NCI-H446 (cell line): ENCODE measurements at regions not wholly inside any gene's neighbourhood (a gene's known extent, or its start where the extent isn't known, plus 50 kb on each side); places are given as distances from the start of the nearest gene placed in this dataset.
"Not testable (repeated sequence)": the region's sequence is repeated elsewhere in the genome, so short reads cannot be mapped to it uniquely, and the experiment has no call there.

ENCODE experiments used
- DNase-seq, 2 experiments: peaks; one replicate each; lab custom pipeline; 2025; lab: John Stamatoyannopoulos, UW

DNA sequence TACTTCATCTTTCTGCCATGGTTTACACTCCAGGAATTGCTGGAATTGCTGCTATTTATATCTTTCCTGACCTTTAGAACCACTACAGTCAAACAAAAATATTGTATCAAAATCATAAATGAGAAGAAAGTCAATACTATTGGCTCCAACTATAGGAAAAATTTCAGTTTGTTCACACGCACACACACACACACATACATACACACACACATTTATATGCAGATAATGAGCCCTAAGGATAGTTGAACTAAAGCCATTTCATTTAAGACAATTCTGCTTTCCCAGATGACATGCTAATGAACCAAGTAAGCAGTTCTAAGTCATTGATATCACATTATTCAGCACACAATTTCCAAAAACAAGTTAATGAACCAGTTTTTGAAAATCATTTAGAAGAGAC is 627.3 kb downstream of the PLOD2 start:
- DNase-seq: no peak

DNA sequence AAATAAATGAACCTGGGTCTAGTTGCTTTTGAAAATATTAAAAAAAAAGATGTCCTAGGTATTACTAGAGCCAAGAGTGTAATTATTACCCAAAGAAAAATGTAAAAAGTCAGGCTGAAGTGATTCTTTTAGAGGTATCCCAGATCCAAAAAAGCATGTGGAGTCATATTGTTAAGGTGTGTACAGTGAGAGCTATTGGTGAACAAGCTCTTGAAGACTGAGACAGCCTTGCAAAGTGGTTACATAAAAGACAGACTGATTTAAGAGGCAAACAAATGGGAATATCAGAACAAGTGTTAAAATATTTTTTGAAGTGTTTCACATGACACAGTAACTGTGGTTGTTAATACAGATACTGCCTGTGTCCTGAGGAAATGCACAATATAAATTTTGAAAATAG is 624.5 kb downstream of the PLOD2 start:
- DNase-seq: no peak

DNA sequence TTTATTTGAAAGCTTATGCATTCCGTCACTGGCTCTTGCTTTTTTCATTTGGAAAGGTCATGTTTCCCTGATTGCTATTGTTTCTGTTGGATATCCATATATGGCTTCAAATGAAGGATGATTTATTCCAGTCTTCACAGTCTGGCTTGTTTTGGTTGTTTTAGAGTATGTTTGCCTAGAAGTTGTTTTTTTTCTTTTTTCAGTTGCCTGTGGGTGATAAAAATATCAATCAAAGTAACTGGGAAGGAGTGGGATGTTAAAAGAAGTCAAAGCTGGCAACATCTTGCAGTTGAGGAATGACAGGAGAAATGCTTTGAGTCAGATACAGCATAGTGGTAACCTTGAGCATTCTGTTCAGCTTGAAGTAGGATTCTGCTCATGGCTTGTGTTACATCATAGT is 610.5 kb downstream of the PLOD2 start:
- DNase-seq: no peak

DNA sequence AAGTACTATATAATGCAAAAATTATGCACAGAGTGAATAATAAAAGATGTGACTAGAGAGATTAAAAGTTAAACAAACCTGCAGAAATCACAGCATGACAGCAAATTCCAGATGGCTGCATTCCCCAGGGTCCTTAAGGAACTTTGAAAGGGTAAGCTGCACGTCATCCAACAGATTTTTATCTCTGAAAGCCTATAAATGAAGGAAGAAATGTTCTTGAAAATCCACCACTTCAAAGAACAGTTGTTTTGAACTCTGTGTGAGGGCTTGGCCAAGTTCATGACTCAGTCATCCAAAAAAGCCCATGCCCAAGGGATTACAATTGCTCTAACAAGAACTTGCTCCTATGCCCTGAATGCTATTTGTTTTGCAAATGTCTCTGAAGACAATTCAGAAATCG is 603.6 kb downstream of the PLOD2 start:
- peak; percentile 14 to 36 for DNase-seq

DNA sequence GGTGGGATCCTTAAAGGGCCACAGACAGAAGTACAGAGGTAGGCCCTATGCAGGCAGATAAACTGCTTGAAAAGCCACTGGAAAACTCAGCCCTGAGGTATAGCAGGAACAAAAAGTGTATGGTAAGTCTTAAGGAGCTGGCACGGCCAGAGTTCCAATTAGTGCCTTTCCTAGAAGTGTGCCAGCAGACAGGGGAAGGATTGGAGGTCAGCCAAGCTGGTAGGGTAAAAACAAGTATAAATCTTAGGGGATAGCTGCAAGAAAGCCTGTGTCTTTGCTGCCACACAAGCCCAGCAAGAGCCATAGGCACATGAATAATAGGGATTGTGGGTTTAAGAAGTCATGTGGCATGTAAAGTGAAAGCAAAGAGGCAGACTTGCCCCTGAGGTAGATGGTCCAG is 582.5 kb downstream of the PLOD2 start:
- DNase-seq: peak in 1 of 2 experiments; percentile 9

DNA sequence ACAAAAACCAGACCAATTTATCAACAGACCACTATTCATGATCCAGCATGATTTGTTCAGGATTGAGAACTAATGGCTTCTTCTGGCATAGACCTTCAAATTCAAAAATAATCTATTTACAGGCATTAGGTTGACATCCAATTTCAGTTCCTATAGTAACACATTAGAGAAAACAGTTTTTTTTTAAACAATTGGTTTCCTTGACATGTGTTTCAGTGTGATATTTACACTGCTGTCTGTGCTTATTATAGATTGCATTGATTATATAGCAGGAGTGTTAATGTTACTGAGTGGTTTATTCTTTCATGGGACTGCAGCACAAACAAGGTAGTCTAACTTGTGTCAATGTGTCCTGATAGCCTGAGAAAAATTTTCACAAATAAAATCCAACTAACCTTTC is 579.3 kb downstream of the PLOD2 start:
- no peak for DNase-seq

DNA sequence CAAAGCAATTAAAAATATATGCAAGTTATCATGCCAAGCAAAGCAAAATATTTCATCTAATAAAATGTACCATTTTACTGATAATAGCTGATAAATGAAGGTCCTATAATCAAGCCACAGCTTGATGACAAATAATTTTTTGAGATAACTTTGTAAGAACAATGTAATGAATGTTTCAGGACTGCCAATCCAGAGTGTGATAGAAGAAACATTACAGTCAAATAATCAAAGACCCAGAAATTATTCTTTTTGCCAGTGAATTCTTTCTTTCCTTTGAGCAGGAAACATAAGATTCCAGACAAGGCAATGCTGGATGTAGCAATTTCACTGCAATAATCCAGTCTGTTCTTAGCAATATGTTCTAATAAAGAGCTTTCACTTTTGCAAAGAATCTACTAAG is 556.1 kb downstream of the PLOD2 start:
- DNase-seq: no peak

DNA sequence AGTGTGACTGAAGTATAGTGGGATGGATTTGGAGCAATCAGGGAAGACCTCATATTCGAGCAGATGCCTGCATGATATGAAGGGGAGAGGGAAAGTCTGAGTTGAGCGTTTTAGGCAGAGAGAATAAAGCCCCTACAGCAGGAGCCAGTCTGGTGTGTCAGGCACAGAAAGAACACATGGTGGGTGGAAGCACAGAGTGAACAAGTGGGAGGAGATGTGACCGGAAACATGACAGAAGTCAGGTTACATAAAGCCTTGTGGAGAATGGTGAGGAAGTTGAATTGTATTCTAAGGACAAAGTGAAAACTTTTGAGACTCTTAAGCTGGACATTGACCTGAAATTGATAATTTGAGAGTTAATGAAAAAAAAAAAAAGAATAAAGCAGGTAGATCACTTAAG is 541.0 kb downstream of the PLOD2 start:
- DNase-seq: no peak

DNA sequence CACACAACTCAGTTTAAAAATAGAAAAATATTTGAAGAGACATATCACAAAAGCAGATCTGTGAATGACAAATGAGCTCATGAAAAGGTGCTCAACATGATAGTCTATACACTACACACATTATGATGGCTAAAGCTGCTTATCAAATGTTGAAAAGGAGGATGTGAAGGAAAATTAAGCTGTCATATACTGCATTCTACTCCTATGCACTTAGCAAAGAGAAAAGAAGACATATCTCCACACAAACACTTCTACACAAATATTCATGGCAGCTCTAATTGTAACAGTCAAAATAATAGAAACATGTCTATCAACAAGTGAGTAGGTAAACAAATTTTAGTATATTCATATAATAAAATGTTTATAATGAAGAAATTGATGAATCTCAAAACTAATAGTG is 540.5 kb downstream of the PLOD2 start:
- no peak for DNase-seq

DNA sequence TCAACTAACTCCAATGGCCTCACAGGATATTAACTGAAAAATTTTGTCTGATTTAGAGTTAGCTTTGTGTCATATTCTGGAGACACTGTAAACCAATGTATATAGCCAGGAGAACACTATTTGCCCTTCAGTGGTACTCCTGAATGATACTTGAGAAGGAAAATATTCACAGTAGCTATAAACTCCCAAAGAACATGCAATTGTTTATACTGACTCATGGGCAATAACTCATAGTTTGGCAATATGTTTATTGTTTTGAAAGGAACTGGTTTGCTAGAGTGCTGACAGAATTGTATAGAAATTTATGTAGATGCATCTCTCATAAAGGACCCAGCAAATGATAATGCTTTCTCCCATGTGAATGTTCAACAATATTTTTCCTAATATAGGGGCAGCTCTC is 537.6 kb downstream of the PLOD2 start:
- DNase-seq: no peak

DNA sequence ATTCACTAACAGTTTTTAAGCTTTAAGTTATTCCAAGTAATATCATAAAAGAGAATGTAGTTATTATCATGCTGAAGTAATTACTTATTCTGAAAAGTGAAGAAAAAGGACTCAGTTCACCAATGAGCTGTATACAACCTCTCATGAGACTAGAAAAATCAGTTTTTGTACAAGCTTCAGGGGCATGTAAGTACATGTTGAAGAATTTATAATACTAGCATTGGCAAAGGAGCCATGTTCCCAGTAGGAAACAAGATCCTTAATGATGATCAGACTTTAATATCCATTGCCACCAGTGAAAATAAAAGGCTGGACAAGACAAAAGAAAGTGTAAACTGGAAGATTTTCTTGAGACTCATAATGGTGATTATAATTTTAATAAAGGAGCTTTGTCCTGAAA is 532.8 kb downstream of the PLOD2 start:
- no peak for DNase-seq

DNA sequence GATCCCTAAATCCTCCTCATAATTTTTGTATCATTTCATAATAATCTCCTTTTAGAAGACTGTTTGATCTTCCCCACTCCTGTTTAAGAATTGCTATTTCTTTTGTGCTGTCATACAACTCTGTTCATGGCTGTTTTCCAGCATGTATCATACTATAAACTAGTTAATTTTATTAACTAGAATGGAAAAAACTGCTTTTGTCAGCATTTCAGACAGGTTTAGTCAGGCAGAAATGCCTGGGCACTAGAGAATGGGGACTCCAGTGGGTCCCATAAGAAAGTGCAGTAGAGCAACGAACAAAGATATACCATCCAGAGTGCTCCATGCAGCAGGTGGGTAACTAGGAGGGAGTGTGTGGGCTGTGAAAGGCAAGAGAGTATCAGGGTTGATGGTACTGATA is 523.9 kb downstream of the PLOD2 start:
- DNase-seq: no peak

DNA sequence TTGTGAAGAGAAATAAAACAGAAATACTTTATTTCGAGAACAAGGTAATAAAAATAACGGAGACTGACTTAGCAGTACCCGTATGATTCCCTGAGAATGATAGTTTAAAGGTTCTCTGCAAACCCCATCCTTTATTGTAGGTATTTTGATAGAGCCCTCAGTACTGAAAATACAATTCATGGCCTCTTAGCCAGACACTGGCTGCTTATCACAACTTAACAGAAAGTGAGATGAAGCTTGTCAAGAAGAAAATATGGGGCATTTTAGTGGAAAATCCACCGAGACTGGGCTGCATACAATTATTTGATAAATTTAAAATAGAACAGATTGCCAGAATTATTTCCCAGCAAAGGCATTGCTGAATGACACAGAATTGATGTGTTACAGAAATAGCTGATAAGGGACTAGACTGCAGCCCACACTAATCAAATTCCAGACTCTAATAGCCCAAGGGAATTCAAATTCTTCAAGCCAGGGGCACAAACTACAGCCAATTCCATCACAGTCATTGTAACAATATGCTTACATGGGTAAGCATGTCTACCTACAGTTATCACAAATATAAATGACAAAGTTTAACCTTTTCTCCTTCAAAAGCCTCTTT is 521.9 kb downstream of the PLOD2 start:
- no peak for DNase-seq

DNA sequence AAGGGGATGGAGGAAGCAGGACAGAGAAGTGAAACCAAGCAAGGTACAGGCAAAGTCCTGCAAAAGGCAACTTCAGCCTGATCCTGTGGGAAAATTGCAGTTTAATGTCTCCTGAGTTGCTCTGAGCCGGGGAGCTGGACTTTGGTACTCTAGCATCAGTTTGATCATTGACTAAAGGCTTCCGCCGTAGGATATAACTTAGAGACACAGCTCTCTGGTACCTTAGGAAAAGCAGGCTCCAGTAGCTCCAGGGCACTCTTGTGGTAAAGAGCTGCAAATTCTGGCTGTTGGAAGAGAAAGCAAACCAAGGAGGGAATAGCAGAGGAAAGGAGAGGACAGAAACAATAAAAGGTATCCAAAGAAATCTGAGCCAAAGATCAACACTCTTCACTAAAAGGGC is 521.1 kb downstream of the PLOD2 start:
- no peak for DNase-seq

DNA sequence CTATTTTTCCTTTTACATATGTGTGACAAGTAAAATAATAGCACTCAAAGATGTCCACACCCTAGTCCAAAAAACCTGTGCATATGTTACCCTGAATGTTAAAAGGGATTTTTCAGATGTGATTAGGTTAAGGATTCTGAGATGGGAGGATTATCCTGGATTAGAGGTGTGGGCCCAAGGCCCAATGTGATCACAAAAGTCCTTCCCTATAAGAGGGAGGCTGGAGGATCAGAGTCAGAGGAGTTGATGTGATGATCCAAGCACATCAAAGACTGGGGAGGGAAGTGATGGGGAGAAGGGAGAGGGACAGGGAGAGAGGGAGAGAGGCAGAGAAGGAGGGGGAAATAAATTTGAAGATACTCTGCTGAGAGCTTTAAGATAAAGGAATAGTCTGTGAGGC is 512.6 kb downstream of the PLOD2 start:
- no peak for DNase-seq

DNA sequence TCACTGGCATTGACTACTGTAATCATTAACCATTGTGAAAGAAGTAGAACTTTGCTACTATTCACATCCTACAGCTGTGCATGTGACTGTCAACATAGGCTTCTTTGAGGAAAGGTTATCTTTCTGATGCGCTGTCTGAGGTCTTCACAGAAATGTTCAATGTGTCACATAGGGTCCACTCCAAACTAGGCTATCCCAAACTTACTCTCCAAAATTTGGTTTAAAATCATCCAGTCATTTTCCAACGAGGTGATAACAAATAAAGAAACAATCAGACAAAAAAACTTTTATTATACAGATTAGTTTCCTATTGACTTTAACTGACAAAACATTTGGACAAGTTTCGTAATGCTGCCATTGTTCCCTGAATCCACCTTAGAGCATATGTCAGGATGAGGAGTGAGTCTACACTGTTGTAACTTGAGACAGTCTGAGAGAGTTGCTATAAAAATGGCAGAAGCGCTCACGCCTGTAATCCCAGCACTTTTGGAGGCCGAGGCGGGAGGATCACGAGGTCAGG is 511.6 kb downstream of the PLOD2 start:
- DNase-seq: no peak

DNA sequence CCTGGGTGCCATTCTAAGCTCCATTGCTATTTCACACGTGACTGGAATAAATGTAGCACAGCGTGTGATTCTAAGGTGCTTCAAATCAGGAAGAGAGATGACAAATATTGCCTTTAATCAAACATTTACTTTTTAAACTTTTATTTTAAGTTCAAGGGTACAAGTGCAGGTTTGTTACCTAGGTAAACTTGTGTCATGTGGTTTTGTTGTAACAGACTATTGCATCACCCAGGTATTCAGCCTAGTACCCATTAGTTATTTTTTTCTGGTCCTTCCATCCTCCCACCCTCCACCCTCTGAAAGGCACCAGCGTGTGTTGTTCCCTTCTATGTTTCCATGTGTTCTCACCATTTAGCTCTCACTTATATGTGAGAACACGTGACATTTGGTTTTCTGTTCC is 510.8 kb downstream of the PLOD2 start:
- no peak for DNase-seq

DNA sequence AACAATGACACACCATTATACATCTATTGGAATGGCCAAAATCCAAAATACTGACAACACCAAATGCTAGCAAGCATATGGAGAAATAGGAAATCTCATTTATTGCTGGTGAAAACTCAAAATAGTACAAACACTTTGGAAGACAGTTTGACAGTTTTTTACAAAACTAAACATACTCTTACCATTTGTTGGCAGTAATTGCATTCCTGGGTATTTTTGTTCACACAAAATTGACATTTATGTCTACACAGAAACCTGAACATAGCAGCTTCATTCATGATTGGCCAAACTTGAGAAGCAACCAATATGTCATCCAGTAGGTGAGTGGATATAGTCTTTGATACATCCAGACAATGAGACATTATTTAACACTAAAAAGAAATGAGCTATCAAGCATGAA is 489.9 kb downstream of the PLOD2 start:
- no peak for DNase-seq

DNA sequence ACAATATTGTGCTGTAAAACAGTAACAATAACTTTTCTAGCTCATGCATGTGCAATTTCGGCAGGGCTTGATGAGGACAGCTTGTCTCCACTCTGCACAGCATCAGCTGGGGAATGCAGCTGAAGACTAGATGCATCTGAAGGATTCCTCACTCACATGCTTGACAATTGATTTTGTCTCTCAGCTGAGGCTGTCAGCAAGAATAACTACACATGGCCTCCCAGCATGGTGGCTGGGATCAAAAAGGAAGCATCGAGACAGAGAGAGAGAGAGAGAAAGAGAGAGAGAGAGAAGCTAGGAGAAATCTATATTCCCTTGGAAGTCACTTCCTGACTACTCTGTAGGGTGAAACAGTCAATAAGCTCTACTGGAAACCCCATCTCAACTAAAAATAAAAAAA is 487.1 kb downstream of the PLOD2 start:
- DNase-seq: no peak

DNA sequence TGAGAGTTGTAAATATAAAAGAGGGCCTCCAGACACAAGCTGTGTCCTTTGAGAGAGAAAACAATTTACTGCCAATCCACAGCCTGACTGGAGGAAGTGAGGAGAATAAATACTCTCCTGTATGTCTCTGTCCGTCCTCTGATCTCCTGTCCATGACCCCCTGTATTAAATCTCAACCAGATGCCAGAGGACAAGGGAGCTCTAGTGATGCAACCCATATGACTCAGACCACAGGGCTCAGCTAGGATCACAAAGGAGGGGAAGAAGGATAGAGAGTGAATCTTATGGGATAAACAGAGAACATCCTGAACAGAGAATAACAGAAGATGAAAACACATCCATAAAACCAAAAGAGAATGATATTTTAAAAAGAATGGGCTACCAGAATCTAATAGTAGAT is 482.6 kb downstream of the PLOD2 start:
- no peak for DNase-seq

DNA sequence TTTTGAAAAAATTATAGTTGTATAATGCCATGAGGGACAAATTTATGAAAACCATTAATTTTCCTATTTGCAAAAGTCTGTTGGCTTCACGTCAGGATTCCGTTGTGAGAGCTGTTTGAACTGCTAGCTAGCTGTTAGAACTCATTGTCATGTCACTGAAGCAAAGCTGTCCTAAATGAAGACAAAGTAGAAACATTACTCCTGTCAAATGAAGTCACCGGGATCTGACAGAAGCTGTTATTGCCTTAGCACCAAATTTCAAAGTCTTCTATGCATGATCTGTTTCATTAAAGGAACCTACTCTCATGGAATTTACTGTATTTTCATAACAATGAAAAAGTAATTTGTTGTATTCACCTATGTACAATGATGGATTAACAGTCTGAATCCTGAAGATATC is 479.8 kb downstream of the PLOD2 start:
- DNase-seq: no peak

DNA sequence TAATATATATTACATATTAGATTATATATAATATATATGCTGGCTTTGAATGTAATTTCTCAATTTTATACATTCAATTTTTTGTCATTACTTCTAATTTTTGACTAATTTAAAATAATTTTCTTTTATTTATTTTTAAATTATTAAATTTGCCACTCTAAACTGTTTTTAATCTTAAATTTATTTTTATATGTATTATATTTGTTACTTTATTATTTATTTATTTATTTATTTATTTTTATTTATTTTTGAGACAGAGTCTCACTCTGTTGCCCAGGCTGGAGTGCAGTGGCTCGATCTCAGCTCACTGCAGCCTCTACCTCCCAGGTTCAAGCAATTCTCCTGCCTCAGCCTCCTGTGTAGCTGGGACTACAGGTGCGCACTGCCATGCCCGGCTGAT is 473.0 kb downstream of the PLOD2 start:
- not testable (repeated sequence) for DNase-seq

DNA sequence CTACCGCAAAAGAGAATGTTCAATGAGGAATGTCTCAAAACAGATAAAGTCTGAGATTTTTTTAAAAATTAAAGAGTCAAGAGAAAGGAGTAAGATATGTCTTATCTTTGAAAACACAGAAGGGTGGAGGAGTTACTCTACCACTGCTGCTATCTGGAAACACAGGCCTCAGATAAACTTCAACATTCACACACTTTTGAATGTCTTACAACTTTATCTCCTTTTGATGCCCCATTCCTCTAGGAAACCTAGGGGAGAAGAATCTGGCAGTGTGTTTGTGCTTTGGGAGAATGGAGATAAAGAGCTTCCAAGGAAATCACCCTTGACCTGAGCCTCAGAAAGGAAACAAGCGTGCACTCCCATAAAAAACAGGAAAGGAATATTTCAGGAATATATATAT is 468.2 kb downstream of the PLOD2 start:
- no peak for DNase-seq

DNA sequence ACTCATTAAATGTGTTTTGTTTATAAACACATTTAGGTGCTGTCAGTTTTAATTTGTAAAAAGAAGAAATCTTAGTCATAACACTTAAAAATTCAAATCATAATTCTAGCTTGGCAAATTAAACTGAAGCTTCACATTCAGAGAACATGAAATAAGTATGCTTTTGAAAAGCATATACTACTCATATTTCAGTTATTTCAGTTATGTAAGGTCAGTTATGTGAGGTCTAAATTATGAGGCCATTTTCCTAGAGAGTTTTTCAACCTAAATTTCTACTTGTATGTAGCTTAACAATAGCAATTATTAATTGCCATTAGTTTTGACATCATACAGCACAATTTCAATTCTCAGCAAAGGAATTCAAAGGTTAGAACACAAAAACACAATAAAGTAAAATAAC is 465.0 kb downstream of the PLOD2 start:
- DNase-seq: no peak

DNA sequence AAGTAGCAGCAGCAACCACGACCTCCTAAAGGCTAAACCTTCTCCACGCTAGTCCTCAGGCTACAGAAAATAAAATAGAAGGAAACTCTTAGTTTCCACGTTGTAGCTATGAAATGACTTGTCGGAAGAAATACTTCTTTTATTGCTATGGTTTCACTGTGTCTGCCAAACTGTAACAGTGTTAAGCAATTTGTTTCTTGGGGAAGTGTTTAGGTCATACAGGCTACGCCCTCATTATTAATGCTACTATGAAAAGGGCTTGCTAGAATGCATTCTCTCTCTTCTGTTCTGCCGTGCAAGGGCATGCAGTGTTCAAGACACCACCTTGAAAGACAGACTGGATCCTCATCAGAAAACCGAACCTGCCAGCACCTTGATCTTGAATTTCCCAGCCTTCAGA is 462.7 kb downstream of the PLOD2 start:
- DNase-seq: no peak
